ENCODE measurements at regions not wholly inside any gene's neighbourhood (a gene's known extent, or its start where the extent isn't known, plus 50 kb on each side); places are given as distances from the start of the nearest gene placed in this dataset.

DNA sequence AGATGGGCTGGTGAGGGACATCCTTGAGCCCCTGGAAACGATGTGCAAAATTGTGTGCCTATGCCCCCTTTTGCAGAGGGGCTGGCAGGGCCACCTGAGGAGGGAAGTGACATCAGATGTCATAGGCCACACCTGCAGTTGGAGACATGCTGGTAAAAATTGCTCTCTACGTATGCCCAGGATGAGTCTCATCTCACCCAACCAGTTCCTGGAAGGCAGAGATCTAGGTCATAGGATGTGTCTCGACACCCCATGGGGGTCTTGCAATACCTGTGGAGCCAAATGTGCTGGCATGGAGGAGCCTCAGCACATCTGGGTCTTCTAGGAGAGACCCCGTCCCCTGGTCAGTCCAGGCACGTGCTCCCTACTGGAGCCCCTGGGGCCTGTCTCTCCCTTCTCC is 96.5 kb upstream of the TLE3 start:
- H3K9me3 ChIP-seq (ENCODE audit: low read depth), result no peaks in the 10 kb centered on the region
- no peak for TF ChIP-seq EZH2 (IDR thresholded peaks at IDR 0.05; ENCODE audit: borderline replicate concordance)
- no peak for TF ChIP-seq EZH2phosphoT487 (IDR thresholded peaks at IDR 0.05; ENCODE audit: low read depth, severe bottlenecking, unreplicated experiment)
- TF ChIP-seq, protein P1, sequence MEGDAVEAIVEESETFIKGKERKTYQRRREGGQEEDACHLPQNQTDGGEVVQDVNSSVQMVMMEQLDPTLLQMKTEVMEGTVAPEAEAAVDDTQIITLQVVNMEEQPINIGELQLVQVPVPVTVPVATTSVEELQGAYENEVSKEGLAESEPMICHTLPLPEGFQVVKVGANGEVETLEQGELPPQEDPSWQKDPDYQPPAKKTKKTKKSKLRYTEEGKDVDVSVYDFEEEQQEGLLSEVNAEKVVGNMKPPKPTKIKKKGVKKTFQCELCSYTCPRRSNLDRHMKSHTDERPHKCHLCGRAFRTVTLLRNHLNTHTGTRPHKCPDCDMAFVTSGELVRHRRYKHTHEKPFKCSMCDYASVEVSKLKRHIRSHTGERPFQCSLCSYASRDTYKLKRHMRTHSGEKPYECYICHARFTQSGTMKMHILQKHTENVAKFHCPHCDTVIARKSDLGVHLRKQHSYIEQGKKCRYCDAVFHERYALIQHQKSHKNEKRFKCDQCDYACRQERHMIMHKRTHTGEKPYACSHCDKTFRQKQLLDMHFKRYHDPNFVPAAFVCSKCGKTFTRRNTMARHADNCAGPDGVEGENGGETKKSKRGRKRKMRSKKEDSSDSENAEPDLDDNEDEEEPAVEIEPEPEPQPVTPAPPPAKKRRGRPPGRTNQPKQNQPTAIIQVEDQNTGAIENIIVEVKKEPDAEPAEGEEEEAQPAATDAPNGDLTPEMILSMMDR (IDR thresholded peaks at IDR 0.05; ENCODE audit: poor library complexity), result no peak
- H2AFZ ChIP-seq, result no peak overlapping the region
- DNase-seq (ENCODE audit: low spot score), result no peak
- H3K4me2 ChIP-seq, result no peak overlapping the region
- WGBS (ENCODE audit: low lambda C conversion rate, missing lambda C conversion rate), result 98% methylated on average over 5 of the region's 5 CpGs
- H3K4me1 ChIP-seq (ENCODE audit: insufficient read depth), result peaks cover 21% of the 10 kb centered on the region
- H3K27ac ChIP-seq, result no peak overlapping the region
- H3K79me2 ChIP-seq, result no peaks in the 10 kb centered on the region
- no peaks in the 10 kb centered on the region for H3K36me3 ChIP-seq (replicated peaks; ENCODE audit: insufficient read depth, low read depth)
- no peaks in the 10 kb centered on the region for H3K9me2 ChIP-seq (replicated peaks; ENCODE audit: insufficient read depth)
- no peaks in the 10 kb centered on the region for H4K20me1 ChIP-seq (ENCODE audit: insufficient read depth, poor library complexity, severe bottlenecking)
- H3K27me3 ChIP-seq, result no peaks in the 10 kb centered on the region
- no peak overlapping the region for H3K4me3 ChIP-seq

DNA sequence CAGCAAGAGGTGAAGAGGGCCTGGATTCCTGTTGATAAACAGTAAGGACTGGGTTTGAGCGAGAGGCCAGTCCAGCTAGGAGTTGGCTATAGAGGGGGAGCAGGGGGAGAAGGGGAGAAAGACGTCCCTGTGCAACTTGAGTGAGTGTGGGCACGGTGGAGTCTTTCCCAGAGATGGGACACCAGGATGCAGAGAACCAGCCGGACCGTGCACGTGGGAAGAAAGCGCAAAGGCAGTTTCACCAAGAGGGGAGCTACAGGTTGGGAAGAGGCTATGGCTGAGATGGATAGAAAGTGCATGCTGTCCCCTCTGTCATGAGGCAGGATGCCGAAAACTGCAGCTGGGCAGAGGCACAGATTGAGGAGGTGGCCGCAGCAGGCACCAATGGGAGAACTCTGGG is 96.0 kb upstream of the TLE3 start:
- H3K4me1 ChIP-seq (ENCODE audit: insufficient read depth), result peaks cover 21% of the 10 kb centered on the region
- H3K36me3 ChIP-seq (replicated peaks; ENCODE audit: insufficient read depth, low read depth), result no peaks in the 10 kb centered on the region
- H3K4me2 ChIP-seq, result no peak overlapping the region
- DNase-seq (ENCODE audit: low spot score), result no peak
- no peaks in the 10 kb centered on the region for H4K20me1 ChIP-seq (ENCODE audit: insufficient read depth, poor library complexity, severe bottlenecking)
- no peaks in the 10 kb centered on the region for H3K27me3 ChIP-seq
- H3K79me2 ChIP-seq, result no peaks in the 10 kb centered on the region
- no peak overlapping the region for H3K27ac ChIP-seq
- H2AFZ ChIP-seq, result no peak overlapping the region
- H3K9me3 ChIP-seq (ENCODE audit: low read depth), result no peaks in the 10 kb centered on the region
- no peaks in the 10 kb centered on the region for H3K9me2 ChIP-seq (replicated peaks; ENCODE audit: insufficient read depth)
- TF ChIP-seq EZH2 (IDR thresholded peaks at IDR 0.05; ENCODE audit: borderline replicate concordance), result no peak
- TF ChIP-seq, protein P1 (IDR thresholded peaks at IDR 0.05; ENCODE audit: poor library complexity), result no peak
- no peak for TF ChIP-seq EZH2phosphoT487 (IDR thresholded peaks at IDR 0.05; ENCODE audit: low read depth, severe bottlenecking, unreplicated experiment)
- no peak overlapping the region for H3K4me3 ChIP-seq
- WGBS (ENCODE audit: low lambda C conversion rate, missing lambda C conversion rate), result 89% methylated on average over 9 of the region's 9 CpGs

DNA sequence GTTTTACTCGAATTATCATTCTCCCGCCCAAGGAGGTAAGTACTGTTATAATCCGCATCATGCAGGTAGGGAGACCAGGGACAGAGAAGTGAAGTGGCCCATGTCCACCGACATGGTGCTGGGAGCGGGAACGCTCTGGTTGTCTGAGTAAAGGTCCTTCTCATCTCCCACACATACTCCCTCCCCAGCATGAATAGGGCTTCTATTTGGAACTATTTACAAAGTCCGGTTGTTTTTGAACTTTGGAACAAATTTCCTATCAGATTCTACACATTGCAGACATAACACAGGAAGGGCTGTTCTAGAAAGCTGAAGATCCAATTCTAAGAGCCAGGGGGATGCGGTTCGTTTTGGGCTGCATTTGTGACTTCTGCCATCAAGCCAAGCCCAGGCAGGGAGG is 94.8 kb upstream of the TLE3 start:
- no peaks in the 10 kb centered on the region for H4K20me1 ChIP-seq (ENCODE audit: insufficient read depth, poor library complexity, severe bottlenecking)
- H2AFZ ChIP-seq, result no peak overlapping the region
- H3K36me3 ChIP-seq (replicated peaks; ENCODE audit: insufficient read depth, low read depth), result no peaks in the 10 kb centered on the region
- no peaks in the 10 kb centered on the region for H3K79me2 ChIP-seq
- WGBS (ENCODE audit: low lambda C conversion rate, missing lambda C conversion rate), result 78% methylated on average over 9 of the region's 9 CpGs
- H3K9me2 ChIP-seq (replicated peaks; ENCODE audit: insufficient read depth), result no peaks in the 10 kb centered on the region
- peaks cover 21% of the 10 kb centered on the region for H3K4me1 ChIP-seq (ENCODE audit: insufficient read depth)
- DNase-seq (ENCODE audit: low spot score), result no peak
- no peak overlapping the region for H3K4me3 ChIP-seq
- no peaks in the 10 kb centered on the region for H3K27me3 ChIP-seq
- H3K4me2 ChIP-seq, result no peak overlapping the region
- H3K9me3 ChIP-seq (ENCODE audit: low read depth), result no peaks in the 10 kb centered on the region
- H3K27ac ChIP-seq, result no peak overlapping the region
- TF ChIP-seq, protein P1 (IDR thresholded peaks at IDR 0.05; ENCODE audit: poor library complexity), result no peak
- TF ChIP-seq EZH2 (IDR thresholded peaks at IDR 0.05; ENCODE audit: borderline replicate concordance) (no peak), EZH2phosphoT487 (IDR thresholded peaks at IDR 0.05; ENCODE audit: low read depth, severe bottlenecking, unreplicated experiment) (no peak)

DNA sequence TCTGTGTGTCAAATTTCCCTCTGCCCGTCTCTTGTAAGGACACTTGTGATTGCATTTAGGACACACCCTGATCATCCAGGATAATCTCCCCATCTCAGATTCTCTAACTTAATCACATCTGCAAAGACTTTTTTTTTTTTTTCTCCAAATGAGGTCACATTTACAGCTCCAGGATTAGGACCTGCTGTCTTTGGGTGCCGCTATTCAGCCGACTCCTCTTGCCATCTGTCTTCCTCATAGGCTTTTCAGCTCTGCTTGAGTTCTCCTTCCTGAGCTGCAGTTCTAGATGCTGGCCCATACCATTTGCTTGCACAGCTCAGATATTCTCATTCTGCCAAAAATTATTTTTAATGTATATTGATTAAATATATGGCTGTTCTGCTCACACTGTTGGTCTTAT is 94.3 kb upstream of the TLE3 start:
- no peak overlapping the region for H3K27ac ChIP-seq
- no peaks in the 10 kb centered on the region for H3K9me3 ChIP-seq (ENCODE audit: low read depth)
- H3K4me2 ChIP-seq, result no peak overlapping the region
- no peaks in the 10 kb centered on the region for H3K9me2 ChIP-seq (replicated peaks; ENCODE audit: insufficient read depth)
- no peak for DNase-seq (ENCODE audit: low spot score)
- no peaks in the 10 kb centered on the region for H4K20me1 ChIP-seq (ENCODE audit: insufficient read depth, poor library complexity, severe bottlenecking)
- no peak overlapping the region for H2AFZ ChIP-seq
- peaks cover 21% of the 10 kb centered on the region for H3K4me1 ChIP-seq (ENCODE audit: insufficient read depth)
- 97% methylated on average over 3 of the region's 3 CpGs for WGBS (ENCODE audit: low lambda C conversion rate, missing lambda C conversion rate)
- TF ChIP-seq EZH2 (IDR thresholded peaks at IDR 0.05; ENCODE audit: borderline replicate concordance) (no peak), EZH2phosphoT487 (IDR thresholded peaks at IDR 0.05; ENCODE audit: low read depth, severe bottlenecking, unreplicated experiment) (no peak)
- TF ChIP-seq, protein P1 (IDR thresholded peaks at IDR 0.05; ENCODE audit: poor library complexity), result no peak
- no peaks in the 10 kb centered on the region for H3K79me2 ChIP-seq
- H3K4me3 ChIP-seq, result no peak overlapping the region
- no peaks in the 10 kb centered on the region for H3K27me3 ChIP-seq
- no peaks in the 10 kb centered on the region for H3K36me3 ChIP-seq (replicated peaks; ENCODE audit: insufficient read depth, low read depth)

Data from hepatocyte (in vitro differentiated cells).